Brain pericyte (primary cell): ENCODE measurements at regions not wholly inside any gene's neighbourhood (a gene's known extent, or its start where the extent isn't known, plus 50 kb on each side); places are given as distances from the start of the nearest gene placed in this dataset.
"Not testable (repeated sequence)": the region's sequence is repeated elsewhere in the genome, so short reads cannot be mapped to it uniquely, and the experiment has no call there.

Source experiments
- DNase-seq: peaks from one replicate; pipeline ENCODE4 v3.0.0-alpha.2; 2012; ENCODE audit warnings: low read depth, low spot score

GRCh38 chr7:114293289-114294012, 121.2 kb upstream of the FOXP2 start:
- DNase-seq: no peak

- DNase-seq: no peak
Observed at GRCh38 chr7:114279901-114280300, 134.7 kb upstream of the FOXP2 start.

GRCh38 chr7:114273218-114273617, 141.4 kb upstream of the FOXP2 start:
- no peak for DNase-seq

- no peak for DNase-seq
Observed at GRCh38 chr7:114269714-114270113, 144.9 kb upstream of the FOXP2 start.

GRCh38 chr7:114267550-114267949, 147.1 kb upstream of the FOXP2 start:
- DNase-seq: not testable (repeated sequence)

GRCh38 chr7:114264023-114264422, 150.6 kb upstream of the FOXP2 start:
- no peak for DNase-seq

- DNase-seq: no peak
Observed at GRCh38 chr7:114263219-114263618, 151.4 kb upstream of the FOXP2 start.

- no peak for DNase-seq
Observed at GRCh38 chr7:114255404-114255841, 159.2 kb upstream of the FOXP2 start.

- no peak for DNase-seq
Observed at GRCh38 chr7:114243646-114244045, 171.0 kb upstream of the FOXP2 start.

GRCh38 chr7:114242992-114243507, 171.6 kb upstream of the FOXP2 start:
- no peak for DNase-seq

- no peak for DNase-seq
Observed at GRCh38 chr7:114229246-114229645, 185.4 kb upstream of the FOXP2 start.

GRCh38 chr7:114225784-114226183, 188.8 kb upstream of the FOXP2 start:
- DNase-seq: no peak

- no peak for DNase-seq
Observed at GRCh38 chr7:114218283-114218682, 196.3 kb upstream of the FOXP2 start.

GRCh38 chr7:114217026-114217806, 197.4 kb upstream of the FOXP2 start:
- DNase-seq: no peak

GRCh38 chr7:114214466-114214865, 200.1 kb upstream of the FOXP2 start:
- no peak for DNase-seq

- no peak for DNase-seq
Observed at GRCh38 chr7:114212721-114213429, 201.7 kb upstream of the FOXP2 start.

GRCh38 chr7:114209968-114210367, 204.6 kb upstream of the FOXP2 start:
- no peak for DNase-seq

- DNase-seq: no peak
Observed at GRCh38 chr7:114206688-114207087, 207.9 kb upstream of the FOXP2 start.

GRCh38 chr7:114196517-114196916, 218.1 kb upstream of the FOXP2 start:
- no peak for DNase-seq

GRCh38 chr7:114190387-114190786, 224.2 kb upstream of the FOXP2 start:
- DNase-seq: no peak

GRCh38 chr7:114183311-114184088, 231.1 kb upstream of the FOXP2 start:
- no peak for DNase-seq
